GM12891 (cell line): ENCODE measurements at regions not wholly inside any gene's neighbourhood (a gene's known extent, or its start where the extent isn't known, plus 50 kb on each side); places are given as distances from the start of the nearest gene placed in this dataset.

Source experiments
- DNase-seq: peaks from one replicate; pipeline ENCODE4 v3.0.0; 2011; ENCODE audit warnings: low spot score; ENCODE audit not compliant: insufficient read length
- FAIRE-seq: peaks from 2 replicates; lab custom pipeline; 2011; peaks lifted over from hg19 to GRCh38; lab: Jason Lieb, UNC
- PAX5 ChIP-seq: IDR thresholded peaks from 2 replicates; pipeline ENCODE4 v1.6.1; 2011; ENCODE audit warnings: low read length, moderate library complexity, mild to moderate bottlenecking; ENCODE audit not compliant: insufficient read depth, severe bottlenecking
- POLR2A ChIP-seq: IDR thresholded peaks from 2 replicates; pipeline ENCODE4 v1.6.1; 2011; ENCODE audit warnings: low read depth, low read length, control low read depth
- POLR2AphosphoS5 ChIP-seq: IDR thresholded peaks from 2 replicates; pipeline ENCODE4 v1.6.1; 2011; ENCODE audit warnings: low read depth, low read length, control low read depth
- POU2F2 ChIP-seq: IDR thresholded peaks from 2 replicates; pipeline ENCODE4 v1.6.1; 2011; ENCODE audit warnings: low read depth, mild to moderate bottlenecking, control low read depth, low read length, moderate library complexity
- SPI1 ChIP-seq: IDR thresholded peaks from 2 replicates; pipeline ENCODE4 v1.6.1; 2011; ENCODE audit warnings: low read depth, low read length, control low read depth
- TAF1 ChIP-seq: IDR thresholded peaks from 2 replicates; pipeline ENCODE4 v1.6.1; 2011; ENCODE audit warnings: low read depth, low read length, control low read depth

DNA sequence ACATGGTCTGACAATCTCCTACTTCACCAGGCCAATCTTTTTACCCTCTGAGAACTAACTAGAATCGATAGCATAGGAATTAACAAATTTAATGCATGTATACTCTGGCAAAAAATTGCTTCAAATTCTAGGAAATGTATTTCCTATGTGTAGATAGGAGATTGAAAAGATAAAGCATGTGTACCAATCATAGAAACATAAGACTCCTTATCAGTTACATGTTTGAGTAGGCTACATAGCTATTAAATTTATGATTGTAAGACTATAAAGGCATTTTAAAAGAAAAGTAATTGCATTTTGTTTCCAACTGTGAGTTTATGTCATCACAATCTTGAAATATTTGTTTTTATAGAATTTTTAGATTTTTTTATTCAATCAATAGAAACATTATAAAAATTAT lies 196.6 kb upstream of the HEY2 start:
- no peak for FAIRE-seq
- TF ChIP-seq POLR2AphosphoS5 = no peak
- TF ChIP-seq POU2F2 = no peak
- no peak for TF ChIP-seq PAX5
- TF ChIP-seq TAF1 = no peak
- no peak for TF ChIP-seq SPI1
- no peak for TF ChIP-seq POLR2A
- DNase-seq = no peak

DNA sequence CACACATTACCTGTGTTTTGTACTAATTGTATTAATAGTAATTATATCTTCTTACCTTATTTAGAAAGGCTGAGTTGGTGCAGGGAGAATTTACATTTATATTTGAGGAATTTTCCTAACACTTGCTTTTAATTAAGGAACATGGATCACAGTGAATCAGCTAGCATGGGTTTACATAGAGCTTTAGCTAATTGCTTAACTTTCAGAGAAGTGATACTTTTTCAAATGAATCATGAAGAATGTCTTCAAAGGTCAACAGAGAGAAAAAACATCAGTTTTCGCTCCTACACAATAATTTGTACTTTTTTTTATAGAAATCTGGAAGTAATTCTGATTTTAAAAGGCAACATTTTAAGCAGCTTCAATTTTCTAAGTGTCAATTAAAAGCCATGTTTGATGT lies 195.0 kb upstream of the HEY2 start:
- DNase-seq = no peak
- no peak for FAIRE-seq
- TF ChIP-seq PAX5 (no peak), POLR2A (no peak), TAF1 (no peak)

DNA sequence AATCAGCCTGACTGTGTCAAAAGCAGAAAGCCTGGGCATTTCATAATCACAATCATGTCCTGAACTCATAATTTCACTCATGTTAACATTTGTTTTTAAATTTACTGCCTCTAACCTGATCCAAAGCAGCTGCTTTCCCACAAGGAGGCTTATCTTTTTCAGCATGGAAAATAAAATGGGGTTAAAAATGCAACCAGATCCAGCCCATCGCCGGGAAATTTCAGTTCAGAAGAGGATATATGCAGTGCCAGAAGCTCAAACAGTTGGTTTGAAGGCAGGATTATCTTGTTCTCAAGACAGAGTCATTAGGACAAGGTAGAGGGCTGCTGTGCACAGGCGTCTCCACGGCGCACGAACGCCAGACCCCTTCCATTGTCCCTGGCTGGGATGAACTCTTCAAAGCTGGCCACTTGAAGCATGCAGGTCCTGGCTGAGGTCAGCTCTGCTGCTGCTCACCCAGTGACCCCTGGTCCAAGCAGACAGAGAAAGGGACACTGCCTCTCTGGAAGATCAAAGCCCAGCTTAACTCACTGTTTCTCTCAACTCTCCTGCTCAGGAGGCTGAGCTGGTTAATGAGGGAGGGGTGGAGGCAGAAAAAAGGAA lies 191.1 kb upstream of the HEY2 start:
- TF ChIP-seq POLR2A = no peak
- TF ChIP-seq PAX5 = no peak
- no peak for TF ChIP-seq SPI1
- no peak for TF ChIP-seq POLR2AphosphoS5
- no peak for DNase-seq
- no peak for FAIRE-seq

DNA sequence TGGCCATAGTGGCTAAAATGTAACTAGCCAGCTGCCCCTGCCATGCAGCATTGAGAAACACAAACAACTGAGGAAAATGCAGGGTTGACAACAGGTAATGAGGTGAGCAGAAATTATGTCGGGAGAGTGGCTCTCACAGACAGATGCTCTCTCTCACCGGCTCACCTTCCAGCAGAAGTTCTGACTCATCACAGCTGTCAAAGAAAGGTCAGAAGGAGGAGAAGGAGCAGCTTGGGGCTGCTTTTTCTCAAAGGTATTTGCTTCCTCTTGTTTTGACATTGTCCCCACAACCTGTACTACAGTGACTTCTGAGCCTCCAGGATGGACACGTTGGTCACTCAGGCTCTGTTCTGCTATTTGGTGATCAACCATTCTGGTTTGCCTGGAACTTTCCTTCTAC lies 190.5 kb upstream of the HEY2 start:
- DNase-seq (no peak), FAIRE-seq (no peak)
- TF ChIP-seq SPI1 (no peak), POU2F2 (no peak), TAF1 (no peak), POLR2AphosphoS5 (no peak), PAX5 (no peak), POLR2A (no peak)

DNA sequence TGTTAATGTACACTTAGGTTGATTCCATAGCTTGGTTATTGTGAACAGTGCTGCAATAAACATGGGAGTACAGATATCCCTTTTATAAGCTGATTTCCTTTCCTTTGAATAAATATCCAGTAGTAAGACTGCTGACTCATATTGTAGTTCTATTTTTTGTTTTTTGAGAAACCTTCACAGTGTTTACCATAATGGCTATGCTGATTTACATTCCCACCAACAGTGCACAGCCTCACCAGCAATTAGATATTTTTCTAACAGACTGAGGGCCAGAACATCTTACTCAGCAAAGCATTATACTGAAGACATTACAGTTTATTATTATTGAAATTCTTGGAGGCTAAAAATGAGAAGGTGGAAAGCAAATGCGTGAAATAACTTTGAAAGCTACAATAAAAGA lies 187.3 kb upstream of the HEY2 start:
- DNase-seq (no peak), FAIRE-seq (no peak)
- TF ChIP-seq TAF1 = no peak
- no peak for TF ChIP-seq PAX5
- no peak for TF ChIP-seq POLR2A

DNA sequence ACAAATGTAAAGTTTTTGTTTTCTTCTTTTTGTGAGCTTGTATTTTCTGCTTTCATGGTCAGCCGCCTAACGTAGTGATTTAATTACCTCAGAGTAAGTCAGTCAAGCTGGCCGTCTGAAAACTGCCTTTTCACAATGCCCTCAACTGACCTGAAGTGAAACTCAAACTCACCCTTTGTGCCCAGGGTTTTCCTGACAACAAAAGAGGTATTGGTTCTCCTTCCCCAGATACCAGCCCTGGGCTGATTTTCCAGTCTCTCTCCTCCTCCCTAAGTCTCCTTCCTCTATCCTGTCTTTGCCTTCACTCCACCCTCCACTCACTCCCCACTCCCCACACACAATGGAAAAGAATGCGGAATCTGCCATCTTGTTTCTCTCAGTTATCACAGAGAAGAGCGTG lies 184.5 kb upstream of the HEY2 start:
- FAIRE-seq (no peak), DNase-seq (no peak)
- TF ChIP-seq PAX5 (no peak), POLR2A (no peak), TAF1 (no peak), POLR2AphosphoS5 (no peak), SPI1 (no peak), POU2F2 (no peak)

DNA sequence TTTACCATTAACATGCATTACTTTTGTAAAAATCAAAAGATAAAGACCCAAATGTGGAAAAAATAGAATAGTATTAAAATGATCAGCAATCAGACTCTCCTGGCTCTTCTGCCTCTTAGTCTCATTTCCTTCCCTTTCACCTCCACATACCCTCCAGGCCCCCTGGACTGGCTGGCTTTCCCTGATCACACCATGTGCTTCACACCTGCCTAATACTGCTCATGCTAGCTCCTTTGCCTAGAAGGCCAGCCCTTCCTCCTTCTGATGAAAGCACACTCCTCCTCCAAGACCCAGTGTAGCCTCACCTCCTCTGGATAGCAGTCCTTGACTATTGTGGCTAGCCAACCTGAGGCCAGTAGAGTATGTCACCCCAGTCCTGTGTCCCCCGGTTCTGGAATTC lies 182.0 kb upstream of the HEY2 start:
- no peak for FAIRE-seq
- no peak for TF ChIP-seq SPI1
- no peak for DNase-seq

DNA sequence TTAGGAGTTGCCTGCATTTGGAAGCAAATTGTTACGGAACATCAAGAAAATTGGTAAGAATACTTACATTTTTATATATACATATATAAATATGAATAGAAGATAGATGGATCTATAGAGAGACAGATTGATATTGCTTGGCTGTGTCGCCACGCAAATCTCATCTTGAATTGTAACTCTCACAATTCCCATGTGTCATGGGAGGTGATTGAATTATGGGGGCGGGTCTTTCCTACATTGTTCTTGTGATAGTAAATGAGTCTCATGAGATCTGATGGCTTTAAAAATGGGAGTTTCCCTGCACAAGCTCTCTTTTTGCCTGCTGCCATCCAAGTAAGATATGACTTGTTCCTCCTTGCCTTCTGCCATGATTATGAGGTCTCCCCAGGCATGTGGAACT lies 180.8 kb upstream of the HEY2 start:
- FAIRE-seq = no peak
- no peak for TF ChIP-seq POLR2A
- no peak for TF ChIP-seq POU2F2
- no peak for TF ChIP-seq SPI1
- TF ChIP-seq POLR2AphosphoS5 = no peak
- TF ChIP-seq TAF1 = no peak
- no peak for TF ChIP-seq PAX5
- DNase-seq = no peak

DNA sequence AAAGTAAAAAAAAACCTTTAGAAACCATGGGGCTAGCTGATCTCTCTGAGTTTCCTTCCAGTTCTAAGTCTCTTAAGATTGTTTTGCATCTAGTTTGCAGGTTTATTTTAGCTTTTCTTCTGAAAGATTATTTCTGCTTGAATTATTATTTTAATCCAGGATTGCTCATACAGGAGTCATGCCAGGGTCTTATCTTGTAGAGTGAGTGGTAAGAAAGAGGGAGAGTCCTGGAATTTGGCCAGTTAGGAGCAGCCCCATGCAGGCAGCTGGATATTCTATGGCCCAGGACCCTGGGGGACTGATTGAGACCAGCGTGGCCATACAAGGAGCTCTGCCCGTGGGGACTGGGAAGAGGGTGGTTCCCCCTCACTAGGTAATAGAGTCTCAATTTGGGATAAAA lies 178.9 kb upstream of the HEY2 start:
- TF ChIP-seq POLR2A (no peak), PAX5 (no peak), POU2F2 (no peak), SPI1 (no peak), POLR2AphosphoS5 (no peak), TAF1 (no peak)
- no peak for DNase-seq
- no peak for FAIRE-seq

DNA sequence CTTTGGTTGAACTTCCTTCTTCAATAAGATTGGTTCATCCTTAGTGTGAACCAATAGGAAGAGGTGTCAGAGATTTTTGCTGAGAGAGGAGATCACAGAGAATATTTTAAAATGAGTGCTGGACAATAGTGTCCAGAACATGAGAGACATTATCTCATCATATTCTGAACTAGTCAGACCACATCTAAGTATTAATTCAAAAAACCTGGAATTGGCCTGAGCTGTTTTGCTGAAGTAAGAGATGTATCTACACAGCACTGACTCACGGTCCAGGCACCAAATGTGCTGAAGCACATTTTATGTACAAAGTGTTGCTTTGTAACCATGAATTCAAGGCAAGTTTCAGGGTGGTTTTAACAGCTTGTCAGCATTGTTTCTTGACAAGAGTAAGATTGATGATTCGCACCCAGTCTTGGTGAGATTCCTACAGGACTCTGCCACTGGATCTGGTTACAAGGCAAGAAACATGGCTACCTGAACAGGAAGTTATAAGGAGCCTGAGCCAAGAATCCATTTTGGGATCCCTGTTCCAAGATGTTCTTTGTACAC lies 178.2 kb upstream of the HEY2 start:
- TF ChIP-seq PAX5 (no peak), POLR2AphosphoS5 (no peak), POLR2A (no peak), TAF1 (no peak), POU2F2 (no peak), SPI1 (no peak)
- DNase-seq = no peak
- FAIRE-seq = no peak

DNA sequence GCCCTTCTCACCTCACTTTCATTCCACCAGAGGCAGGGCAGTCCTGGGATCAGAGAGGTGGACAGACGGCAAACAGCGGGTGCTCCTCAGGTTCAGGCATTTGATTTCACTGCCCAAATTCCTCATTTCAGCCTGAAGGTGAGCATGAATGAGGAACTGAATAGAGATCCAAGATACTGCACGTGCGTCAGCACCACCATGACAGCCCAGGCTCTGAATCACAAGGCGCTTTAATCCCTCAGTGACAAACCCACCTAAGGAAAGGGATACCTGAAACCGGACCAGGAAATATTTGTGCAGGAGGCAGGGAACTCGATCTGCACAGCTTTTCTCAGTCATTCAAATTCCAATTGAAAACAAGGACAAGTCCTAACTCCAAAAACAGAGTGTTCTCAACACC lies 174.8 kb upstream of the HEY2 start:
- DNase-seq (no peak), FAIRE-seq (no peak)
- TF ChIP-seq SPI1 (no peak), PAX5 (no peak), POLR2A (no peak), POU2F2 (no peak), TAF1 (no peak), POLR2AphosphoS5 (no peak)
